Fibroblast of lung (primary cell): ENCODE measurements at regions not wholly inside any gene's neighbourhood (a gene's known extent, or its start where the extent isn't known, plus 50 kb on each side); places are given as distances from the start of the nearest gene placed in this dataset.

Source experiments
- CTCF ChIP-seq, 2 donors: IDR thresholded peaks in 1 of 2; conservative IDR thresholded peaks in 1 of 2; 1 replicate in 1 of 2; 2 replicates in 1 of 2; pipeline ENCODE4 v1.5.1; 2011 to 2012; ENCODE audit warnings: low read length in 2 of 2, control low read depth in 1 of 2, inconsistent platforms in 1 of 2, low read depth in 1 of 2, mild to moderate bottlenecking in 1 of 2
- EZH2 ChIP-seq: IDR thresholded peaks from 2 replicates; pipeline ENCODE4 v1.5.1; 2012; ENCODE audit warnings: low read length, control low read depth, mild to moderate bottlenecking; ENCODE audit errors: missing control alignments

GRCh38 chr4:8732092-8732491 lies 139.5 kb downstream of the CPZ start:
- TF ChIP-seq CTCF (conservative IDR thresholded peaks at IDR 0.05 in 1 of 2, IDR thresholded peaks at IDR 0.05 in 1 of 2; ENCODE audit: low read depth in 1 of 2, low read length in 2 of 2): no peak
- TF ChIP-seq EZH2: no peak
